WTC11 (cell line): ENCODE measurements at regions not wholly inside any gene's neighbourhood (a gene's known extent, or its start where the extent isn't known, plus 50 kb on each side); places are given as distances from the start of the nearest gene placed in this dataset.

Experiments
- ATAC-seq: fragments of 200-7000 bp; cut with Tn5 transposase; 2 replicates; pipeline ENCODE4 v1.10.0; 2021; ENCODE audit warnings: mild to moderate bottlenecking, moderate library complexity
- CTCF ChIA-PET: fragments of 300-600 bp; sonication (Branson Sonifier 250); formaldehyde crosslinking; loops from one replicate; lab custom pipeline; 2021; ENCODE audit warnings: antibody characterized with exemption; lab: Charles Lee
- POLR2A ChIA-PET: fragments of 350-600 bp; sonication (Branson Sonifier 250); formaldehyde crosslinking; loops from one replicate; lab custom pipeline; 2021; ENCODE audit warnings: antibody characterized with exemption; lab: Charles Lee
- DNase-seq: peaks from one replicate; pipeline ENCODE4 v3.0.0; 2021; ENCODE audit warnings: low spot score
- H3K27ac Mint-ChIP-seq: 2 replicates; pipeline ENCODE4 v1.8.0; 2021; ENCODE audit warnings: mixed read lengths
- H3K27me3 Mint-ChIP-seq: 2 replicates; pipeline ENCODE4 v1.8.0; 2021; ENCODE audit warnings: low read depth, mild to moderate bottlenecking, moderate library complexity, mixed read lengths
- H3K36me3 Mint-ChIP-seq: 2 replicates; pipeline ENCODE4 v1.8.0; 2021; ENCODE audit warnings: mixed read lengths
- H3K4me1 Mint-ChIP-seq: 2 replicates; pipeline ENCODE4 v1.8.0; 2022; ENCODE audit warnings: mixed read lengths
- H3K4me3 Mint-ChIP-seq: 2 replicates; pipeline ENCODE4 v1.8.0; 2021; ENCODE audit warnings: mild to moderate bottlenecking, moderate library complexity, mixed read lengths
- H3K9me3 Mint-ChIP-seq: 2 replicates; pipeline ENCODE4 v1.8.0; 2021; ENCODE audit warnings: mixed read lengths
- ARID4B ChIP-seq: sonication (generic); formaldehyde crosslinking; IDR thresholded peaks from 2 replicates; pipeline ENCODE4 v1.8.0; 2023; ENCODE audit warnings: missing genetic modification reagents, mild to moderate bottlenecking, borderline replicate concordance
- CREB1 ChIP-seq: sonication (generic); formaldehyde crosslinking; IDR thresholded peaks from 2 replicates; pipeline ENCODE4 v1.8.0; 2023; ENCODE audit warnings: mild to moderate bottlenecking, missing genetic modification reagents
- ETV6 ChIP-seq: sonication (generic); formaldehyde crosslinking; IDR thresholded peaks from 2 replicates; pipeline ENCODE4 v1.8.1; 2022; ENCODE audit warnings: mild to moderate bottlenecking, missing genetic modification reagents
- HMGA2 ChIP-seq: fragments of 250-450 bp; sonication (Bioruptor Pico); IDR thresholded peaks from 2 replicates; pipeline ENCODE4 v1.4.0; 2021; ENCODE audit warnings: mild to moderate bottlenecking, moderate library complexity
- IRF1 ChIP-seq: sonication (generic); formaldehyde crosslinking; IDR thresholded peaks from 2 replicates; pipeline ENCODE4 v1.8.0; 2023; ENCODE audit warnings: missing genetic modification reagents
- JAZF1 ChIP-seq: fragments of 250-450 bp; sonication (Bioruptor Pico); IDR thresholded peaks from 2 replicates; pipeline ENCODE4 v1.9.0; 2021; ENCODE audit warnings: moderate library complexity, mild to moderate bottlenecking, inconsistent platforms
- NFE2L1 ChIP-seq: sonication (generic); formaldehyde crosslinking; IDR thresholded peaks from 2 replicates; pipeline ENCODE4 v1.8.1; 2023; ENCODE audit warnings: missing genetic modification reagents
- OVOL2 ChIP-seq: fragments of 250-450 bp; sonication (Bioruptor Pico); IDR thresholded peaks from 2 replicates; pipeline ENCODE4 v1.9.0; 2021; ENCODE audit warnings: mild to moderate bottlenecking, borderline replicate concordance
- SOX15 ChIP-seq: fragments of 250-450 bp; sonication (Bioruptor Pico); IDR thresholded peaks from 2 replicates; pipeline ENCODE4 v1.9.0; 2021; ENCODE audit warnings: mild to moderate bottlenecking
- TEAD4 ChIP-seq: sonication (generic); formaldehyde crosslinking; IDR thresholded peaks from 2 replicates; pipeline ENCODE4 v1.8.0; 2022; ENCODE audit warnings: mild to moderate bottlenecking, missing genetic modification reagents
- USF1 ChIP-seq: sonication (generic); formaldehyde crosslinking; IDR thresholded peaks from 2 replicates; pipeline ENCODE4 v1.8.0; 2022; ENCODE audit warnings: mild to moderate bottlenecking, missing genetic modification reagents
- USF2 ChIP-seq: sonication (generic); formaldehyde crosslinking; IDR thresholded peaks from 2 replicates; pipeline ENCODE4 v1.8.1; 2023; ENCODE audit warnings: mild to moderate bottlenecking, missing genetic modification reagents, moderate library complexity
- ZBTB21 ChIP-seq: sonication (generic); formaldehyde crosslinking; IDR thresholded peaks from 2 replicates; pipeline ENCODE4 v1.8.1; 2023; ENCODE audit warnings: mild to moderate bottlenecking, missing genetic modification reagents, borderline replicate concordance
- ZNF317 ChIP-seq: sonication (generic); formaldehyde crosslinking; IDR thresholded peaks from 2 replicates; pipeline ENCODE4 v1.8.1; 2023; ENCODE audit warnings: low read depth, mild to moderate bottlenecking, moderate library complexity, missing genetic modification reagents, borderline replicate concordance
- ZNF396 ChIP-seq: fragments of 250-450 bp; sonication (Bioruptor Pico); IDR thresholded peaks from 2 replicates; pipeline ENCODE4 v1.8.0; 2021; ENCODE audit warnings: mild to moderate bottlenecking, moderate library complexity, borderline replicate concordance
- ZNF425 ChIP-seq: fragments of 250-450 bp; sonication (Bioruptor Pico); conservative IDR thresholded peaks from 2 replicates; pipeline ENCODE4 v1.9.0; 2021; ENCODE audit warnings: mild to moderate bottlenecking

GRCh38 chr21:35628316-35628715 is 432.0 kb downstream of the SETD4 start:
- ATAC-seq (peak; percentile 56), DNase-seq (no peak)
- Mint-ChIP-seq H3K4me1 (peaks cover 28% of the 10 kb centered on the region), H3K4me3 (no peak overlapping the region), H3K9me3 (no peaks in the 10 kb centered on the region), H3K27ac (no peak overlapping the region), H3K27me3 (no peaks in the 10 kb centered on the region), H3K36me3 (no peaks in the 10 kb centered on the region)
- TF ChIP-seq JAZF1 (CRISPR knock-in tag) (no peak), ARID4B (CRISPR knock-in tag) (no peak), HMGA2 (CRISPR knock-in tag) (no peak), IRF1 (CRISPR knock-in tag) (no peak), CREB1 (CRISPR knock-in tag) (no peak), USF1 (CRISPR knock-in tag) (no peak), TEAD4 (CRISPR knock-in tag) (no peak), ZBTB21 (no peak), OVOL2 (CRISPR knock-in tag) (no peak), ZNF317 (CRISPR knock-in tag) (no peak), ZNF396 (CRISPR knock-in tag) (no peak), ZNF425 (CRISPR knock-in tag) (no peak)
- POLR2A ChIA-PET: interaction anchor here (0.6 kb wide), 1 partner anchor 89 kb away, joined by 3 read pairs; no protein-coding TSS in a partner anchor
- CTCF ChIA-PET: no interaction called here

- H3K36me3 Mint-ChIP-seq: no peaks in the 10 kb centered on the region
- no peak overlapping the region for H3K4me3 Mint-ChIP-seq
- DNase-seq (no peak), ATAC-seq (no peak)
- POLR2A ChIA-PET: no interaction called here
- TF ChIP-seq ETV6 (CRISPR knock-in tag) (no peak), USF2 (no peak), SOX15 (CRISPR knock-in tag) (no peak), ZNF396 (CRISPR knock-in tag) (no peak), NFE2L1 (CRISPR knock-in tag) (no peak)
- H3K27me3 Mint-ChIP-seq: no peaks in the 10 kb centered on the region
- H3K4me1 Mint-ChIP-seq: peaks cover 34% of the 10 kb centered on the region
- no peak overlapping the region for H3K27ac Mint-ChIP-seq
- CTCF ChIA-PET: no interaction called here
- no peaks in the 10 kb centered on the region for H3K9me3 Mint-ChIP-seq
These were observed 432.9 kb downstream of the SETD4 start for GRCh38 chr21:35627462-35627861.
